Neural progenitor cell (in vitro differentiated cells): ENCODE measurements at regions not wholly inside any gene's neighbourhood (a gene's known extent, or its start where the extent isn't known, plus 50 kb on each side); places are given as distances from the start of the nearest gene placed in this dataset.

Experiments
- EZH2 ChIP-seq: fragments of 200-600 bp; sonication (generic); IDR thresholded peaks from 2 replicates; pipeline ENCODE4 v1.6.1; 2017; ENCODE audit warnings: antibody characterized with exemption, mild to moderate bottlenecking, moderate library complexity
- EZH2phosphoT487 ChIP-seq: fragments of 200-600 bp; sonication (generic); IDR thresholded peaks from 2 replicates; pipeline ENCODE4 v1.6.1; 2017; ENCODE audit warnings: antibody characterized with exemption
- TF ChIP-seq, protein P1 (sequence below): fragments of 200-600 bp; sonication (generic); IDR thresholded peaks from 2 replicates; pipeline ENCODE4 v1.5.1; 2017; ENCODE audit warnings: antibody characterized with exemption, mild to moderate bottlenecking

DNA sequence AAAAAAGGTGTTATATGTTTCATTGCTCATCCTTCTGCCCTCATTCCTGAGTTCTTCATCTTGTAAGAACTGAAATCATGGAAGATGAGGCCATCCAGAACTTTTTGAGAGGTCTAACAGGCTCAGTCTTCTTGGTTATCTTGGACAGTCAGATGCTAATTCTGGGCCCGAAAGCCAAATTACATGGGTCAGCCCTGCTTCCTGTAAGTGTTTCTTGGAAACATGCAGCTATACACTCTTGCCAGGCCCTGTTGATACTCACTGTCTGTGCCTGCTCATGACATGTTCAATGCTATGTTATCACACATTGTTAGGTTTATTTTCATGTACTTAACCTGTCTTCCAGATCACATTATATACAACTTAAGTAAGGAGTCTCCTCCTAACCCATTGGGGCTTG, 542.5 kb downstream of the NUF2 start:
- TF ChIP-seq, protein P1, sequence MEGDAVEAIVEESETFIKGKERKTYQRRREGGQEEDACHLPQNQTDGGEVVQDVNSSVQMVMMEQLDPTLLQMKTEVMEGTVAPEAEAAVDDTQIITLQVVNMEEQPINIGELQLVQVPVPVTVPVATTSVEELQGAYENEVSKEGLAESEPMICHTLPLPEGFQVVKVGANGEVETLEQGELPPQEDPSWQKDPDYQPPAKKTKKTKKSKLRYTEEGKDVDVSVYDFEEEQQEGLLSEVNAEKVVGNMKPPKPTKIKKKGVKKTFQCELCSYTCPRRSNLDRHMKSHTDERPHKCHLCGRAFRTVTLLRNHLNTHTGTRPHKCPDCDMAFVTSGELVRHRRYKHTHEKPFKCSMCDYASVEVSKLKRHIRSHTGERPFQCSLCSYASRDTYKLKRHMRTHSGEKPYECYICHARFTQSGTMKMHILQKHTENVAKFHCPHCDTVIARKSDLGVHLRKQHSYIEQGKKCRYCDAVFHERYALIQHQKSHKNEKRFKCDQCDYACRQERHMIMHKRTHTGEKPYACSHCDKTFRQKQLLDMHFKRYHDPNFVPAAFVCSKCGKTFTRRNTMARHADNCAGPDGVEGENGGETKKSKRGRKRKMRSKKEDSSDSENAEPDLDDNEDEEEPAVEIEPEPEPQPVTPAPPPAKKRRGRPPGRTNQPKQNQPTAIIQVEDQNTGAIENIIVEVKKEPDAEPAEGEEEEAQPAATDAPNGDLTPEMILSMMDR, result no peak
- TF ChIP-seq EZH2 (no peak), EZH2phosphoT487 (no peak)
